Retina (tissue), 1 donor: ENCODE measurements at regions not wholly inside any gene's neighbourhood (a gene's known extent, or its start where the extent isn't known, plus 50 kb on each side); places are given as distances from the start of the nearest gene placed in this dataset.

Experiments
- DNase-seq: peaks from one replicate; pipeline ENCODE4 v3.0.0-alpha.2; 2016

DNA sequence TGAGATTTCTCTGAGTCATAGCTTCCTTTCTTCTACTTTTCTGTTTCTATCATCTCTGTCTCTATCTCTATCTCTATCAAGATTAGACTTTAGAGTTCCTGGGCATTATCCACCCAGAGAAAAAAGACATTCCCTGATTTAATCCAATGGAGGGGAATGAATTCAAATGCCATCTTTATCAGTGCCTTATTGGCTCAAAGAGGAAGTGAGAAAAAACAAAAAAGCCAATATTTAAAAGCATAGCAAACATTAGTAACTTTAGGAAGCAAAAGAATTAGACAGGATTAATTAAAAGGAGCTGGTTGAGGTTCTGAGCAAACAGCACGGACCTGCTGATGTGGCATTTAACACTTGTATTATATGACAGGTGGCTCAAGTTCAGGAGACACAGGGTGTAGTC lies 736.5 kb downstream of the REEP3 start:
- DNase-seq = no peak

- DNase-seq = no peak
These were observed 739.9 kb downstream of the REEP3 start for GRCh38 chr10:64261092-64261491.

GRCh38 chr10:64261676-64262075 lies 740.5 kb downstream of the REEP3 start:
- DNase-seq = no peak

GRCh38 chr10:64265961-64266360 lies 744.8 kb downstream of the REEP3 start:
- no peak for DNase-seq

- no peak for DNase-seq
These were observed 750.3 kb downstream of the REEP3 start for GRCh38 chr10:64271508-64271907.

GRCh38 chr10:64271983-64272382 lies 750.8 kb downstream of the REEP3 start:
- no peak for DNase-seq

- no peak for DNase-seq
These were observed 753.8 kb downstream of the REEP3 start for GRCh38 chr10:64275001-64275400.

DNA sequence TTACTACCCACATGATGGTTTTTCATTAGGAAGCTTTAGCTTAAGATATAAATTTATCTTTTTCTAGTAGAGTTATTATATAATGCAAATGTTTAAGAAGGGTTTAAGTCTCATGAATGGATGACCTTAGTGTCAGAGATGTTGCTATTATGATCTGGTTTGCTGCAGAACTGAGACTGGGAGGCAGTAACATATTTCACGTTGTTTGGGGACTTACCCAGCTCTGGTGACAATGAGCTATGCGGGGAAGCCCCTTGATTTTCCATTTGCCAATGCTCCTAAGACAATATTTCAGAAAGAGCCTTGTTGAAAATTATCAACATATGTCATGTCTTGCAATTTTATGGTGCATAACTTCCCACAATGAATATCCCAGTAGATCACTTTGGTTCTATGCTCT lies 754.6 kb downstream of the REEP3 start:
- DNase-seq = no peak

DNA sequence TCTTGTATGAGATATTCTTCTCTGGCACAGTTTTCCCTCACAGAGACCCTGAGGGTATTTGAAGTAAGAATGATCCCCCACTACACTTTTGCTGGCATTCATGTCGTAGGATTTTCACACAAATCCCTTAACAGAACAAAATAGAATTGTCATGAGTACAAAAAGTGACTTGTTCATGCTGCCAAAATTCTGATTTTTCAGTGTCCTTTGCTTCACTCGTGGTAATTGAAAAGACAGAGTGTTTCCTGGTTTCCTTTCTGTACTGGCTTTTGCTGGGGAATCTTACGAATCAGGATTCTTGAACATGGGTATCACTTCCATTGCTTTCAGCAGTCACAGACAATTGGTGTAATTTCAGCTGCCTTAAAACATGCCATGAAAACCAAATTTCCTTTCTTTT lies 756.3 kb downstream of the REEP3 start:
- DNase-seq = no peak

GRCh38 chr10:64283621-64284020 lies 762.4 kb downstream of the REEP3 start:
- no peak for DNase-seq

- DNase-seq = no peak
These were observed 765.3 kb downstream of the REEP3 start for GRCh38 chr10:64286533-64286932.

DNA sequence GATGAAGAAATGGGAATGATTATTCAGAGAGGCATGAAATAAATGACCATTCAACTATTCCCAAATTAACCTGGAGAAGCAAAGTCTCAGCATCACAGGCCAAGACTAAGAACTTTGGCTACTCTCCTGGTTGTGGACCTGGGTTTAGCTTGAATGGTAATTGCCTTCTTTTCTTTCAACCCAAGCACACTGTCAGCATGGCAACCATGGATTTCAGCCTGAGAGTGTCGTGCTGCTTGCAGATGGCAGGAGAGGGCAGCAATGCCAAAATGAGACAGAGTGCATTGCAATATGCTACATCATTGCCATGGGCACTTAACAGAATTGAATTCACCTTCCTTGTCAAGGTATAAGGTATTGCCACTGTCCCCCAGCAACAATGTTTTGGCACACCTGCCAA lies 767.2 kb downstream of the REEP3 start:
- no peak for DNase-seq

DNA sequence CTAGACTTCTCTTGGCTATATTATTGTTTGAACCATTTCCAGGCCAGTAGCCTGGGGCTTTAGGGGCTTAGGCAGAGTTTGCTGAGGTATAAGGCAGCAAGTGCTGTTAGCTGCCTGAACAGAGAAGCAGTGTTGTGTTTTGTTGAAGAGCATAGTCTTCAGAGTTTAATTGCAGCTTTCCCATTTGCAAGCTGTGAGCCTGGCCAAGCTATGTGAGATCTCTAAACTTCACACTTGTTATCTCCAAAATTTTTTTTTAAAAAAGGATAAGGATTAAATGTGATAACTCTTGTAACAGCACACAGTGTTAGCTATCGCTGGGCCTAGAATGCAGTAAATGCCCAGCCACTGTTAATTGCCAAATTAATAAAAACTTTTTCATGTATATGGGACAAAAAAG lies 782.4 kb downstream of the REEP3 start:
- no peak for DNase-seq

DNA sequence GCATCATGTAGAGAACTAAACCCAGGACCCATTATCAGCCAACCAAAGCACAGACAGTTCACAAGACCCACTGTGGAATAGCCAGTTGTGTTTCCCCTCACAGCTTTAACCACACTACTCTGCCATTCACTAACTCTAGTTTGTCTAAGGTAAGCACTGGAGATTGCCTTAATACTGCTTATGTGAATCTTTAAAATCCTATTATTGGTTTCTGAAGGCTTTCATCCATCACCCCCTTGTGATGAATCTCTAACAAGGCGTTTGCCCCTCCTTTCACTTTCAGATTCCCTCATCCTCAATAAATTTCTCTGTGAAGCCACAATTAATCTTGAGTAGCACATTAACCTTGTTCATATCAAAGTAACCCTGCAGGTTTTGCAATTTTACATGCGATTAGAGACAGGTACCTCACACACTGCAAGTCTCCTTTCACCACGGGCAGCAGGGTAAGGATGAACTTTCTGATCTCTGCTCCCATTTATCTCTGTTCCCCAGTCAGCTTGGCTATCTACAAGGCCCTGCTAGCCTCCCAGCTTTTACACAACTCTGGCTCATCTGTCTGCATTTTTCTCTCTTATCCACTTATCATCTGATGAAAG lies 785.6 kb downstream of the REEP3 start:
- no peak for DNase-seq

DNA sequence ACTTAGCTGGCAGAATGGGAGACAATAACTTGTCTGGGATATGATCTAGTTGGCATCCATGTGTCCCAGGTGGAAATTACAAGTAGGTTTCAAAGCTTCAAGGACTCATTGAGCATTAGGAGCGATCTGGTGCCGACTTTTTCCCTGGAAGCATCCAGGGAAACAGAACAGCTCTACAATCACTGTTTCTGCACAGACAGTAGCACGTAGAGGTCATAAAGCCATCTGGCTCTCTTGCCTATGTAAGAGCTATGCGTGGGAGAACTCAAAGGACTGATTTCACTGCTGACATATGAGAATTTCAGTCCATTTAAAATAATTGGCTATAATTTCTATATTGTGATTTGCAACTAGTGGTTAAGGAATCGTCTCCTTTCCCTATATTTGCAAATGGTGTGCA lies 791.7 kb downstream of the REEP3 start:
- DNase-seq = no peak

GRCh38 chr10:64313967-64314366 lies 792.8 kb downstream of the REEP3 start:
- DNase-seq = no peak

DNA sequence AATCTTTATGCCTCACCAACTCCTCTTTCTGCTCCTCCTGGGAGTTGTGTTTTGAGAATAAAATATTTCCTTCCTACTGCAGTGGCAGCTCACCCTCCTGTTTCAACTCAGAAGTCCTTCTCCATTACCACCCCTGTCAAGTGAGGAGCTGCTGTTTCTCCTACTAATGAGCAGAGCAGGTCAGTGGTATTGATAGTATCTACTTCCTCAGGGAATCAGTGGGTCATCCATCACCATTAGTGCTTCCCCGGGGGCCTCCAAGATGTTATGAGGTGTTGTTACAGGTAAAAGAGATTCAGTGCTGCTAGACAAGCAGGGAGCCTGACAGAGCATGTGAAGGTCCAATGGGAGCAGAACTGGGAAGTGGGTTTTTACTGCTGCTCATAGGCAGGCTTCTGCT lies 795.2 kb downstream of the REEP3 start:
- DNase-seq = no peak

DNA sequence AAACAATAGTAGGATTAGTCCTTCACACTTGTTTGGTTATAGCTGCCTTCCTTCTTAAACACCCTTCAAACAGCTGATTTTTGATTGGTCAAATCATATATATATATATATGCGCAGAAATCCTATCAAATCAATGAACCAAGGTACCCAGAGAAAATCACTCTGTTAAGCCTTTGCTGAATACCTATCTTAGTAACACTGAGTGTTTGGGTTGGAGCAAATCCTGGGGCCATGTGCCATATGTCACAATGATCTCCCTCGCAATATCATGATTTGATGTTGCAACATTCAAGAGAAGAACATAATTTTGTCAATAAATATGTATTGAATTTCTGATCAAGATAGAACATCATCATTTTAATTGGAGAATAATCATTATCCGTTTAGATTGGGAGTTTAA lies 795.6 kb downstream of the REEP3 start:
- DNase-seq = no peak

DNA sequence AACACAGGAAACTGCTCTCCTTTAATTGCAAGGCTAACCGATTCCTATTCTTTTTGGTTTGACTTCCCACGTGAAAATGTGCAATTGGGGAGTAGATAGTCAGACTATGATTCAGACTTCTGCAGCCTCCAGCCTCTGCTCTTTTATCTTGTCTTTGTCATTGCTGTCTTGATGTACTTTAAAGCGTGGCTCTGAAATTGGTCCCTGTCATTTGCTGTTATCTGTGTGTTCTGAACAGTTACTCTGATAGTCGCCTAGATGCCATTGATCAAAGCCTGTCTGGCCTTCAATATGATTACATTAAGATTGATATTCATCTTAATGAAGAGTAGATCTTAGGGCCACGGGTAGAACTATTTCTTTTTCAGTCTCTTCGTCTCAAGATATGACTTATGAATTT lies 799.2 kb downstream of the REEP3 start:
- no peak for DNase-seq

DNA sequence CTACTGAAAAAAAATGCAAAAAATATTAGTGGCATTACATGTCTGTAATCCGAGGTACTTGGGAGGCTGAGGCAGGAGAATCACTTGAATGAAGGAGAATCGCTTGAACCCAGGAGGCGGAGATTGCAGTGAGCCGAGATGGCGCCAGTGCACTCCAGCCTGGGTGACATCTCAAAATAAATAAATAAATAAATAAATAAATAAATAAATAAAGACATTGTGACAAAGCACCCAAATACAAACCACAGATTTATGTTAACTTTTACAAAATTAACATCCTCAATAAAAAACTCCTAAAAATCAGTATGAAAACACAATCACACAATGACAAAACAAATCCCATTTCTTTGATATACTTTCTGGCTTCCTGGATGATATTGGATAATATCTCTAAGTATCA lies 808.3 kb downstream of the REEP3 start:
- DNase-seq = no peak

DNA sequence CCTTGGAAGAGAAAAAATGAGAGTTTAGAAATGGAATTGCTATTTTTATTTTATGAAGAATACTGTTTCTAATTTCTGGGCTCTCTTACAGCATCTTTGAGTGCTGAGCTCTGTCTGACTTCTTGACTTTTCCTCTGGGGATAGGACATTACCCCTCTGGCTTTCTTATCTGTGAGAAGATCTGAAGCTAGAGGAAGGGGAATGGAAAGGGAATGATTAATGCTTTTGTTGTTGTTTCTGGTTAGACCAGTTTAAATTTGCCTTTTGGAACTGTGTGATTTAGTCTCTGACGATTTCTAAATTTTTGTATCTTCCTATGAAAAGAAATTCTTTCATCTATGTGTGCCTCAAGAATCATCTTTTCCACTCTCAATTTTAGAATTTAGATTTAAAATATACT lies 811.4 kb downstream of the REEP3 start:
- DNase-seq = no peak

- no peak for DNase-seq
These were observed 812.9 kb downstream of the REEP3 start for GRCh38 chr10:64334084-64334483.

GRCh38 chr10:64344211-64344610 lies 823.0 kb downstream of the REEP3 start:
- no peak for DNase-seq

GRCh38 chr10:64345856-64346255 lies 824.7 kb downstream of the REEP3 start:
- DNase-seq = no peak

DNA sequence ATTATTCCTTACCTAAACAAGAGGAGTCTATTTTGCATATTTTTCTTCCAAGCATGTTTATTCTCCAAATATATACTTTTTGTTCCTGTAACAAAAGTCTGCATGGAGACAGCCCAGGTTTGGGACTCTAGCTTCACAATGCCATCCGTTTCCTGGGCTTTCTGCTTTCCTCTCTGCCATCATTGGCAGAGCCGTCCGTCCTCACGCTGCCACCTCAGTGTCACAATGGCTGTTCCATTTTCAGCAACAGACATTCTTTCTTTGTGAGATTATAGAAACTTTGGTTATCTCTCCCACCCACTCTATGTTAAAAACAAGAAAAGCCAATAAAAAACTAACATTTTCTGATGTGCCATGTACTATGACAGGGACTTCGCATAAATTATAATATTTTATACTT lies 825.2 kb downstream of the REEP3 start:
- DNase-seq = no peak

- no peak for DNase-seq
These were observed 829.5 kb downstream of the REEP3 start for GRCh38 chr10:64350665-64351064.
